ENCODE measurements at regions not wholly inside any gene's neighbourhood (a gene's known extent, or its start where the extent isn't known, plus 50 kb on each side); places are given as distances from the start of the nearest gene placed in this dataset.

DNA sequence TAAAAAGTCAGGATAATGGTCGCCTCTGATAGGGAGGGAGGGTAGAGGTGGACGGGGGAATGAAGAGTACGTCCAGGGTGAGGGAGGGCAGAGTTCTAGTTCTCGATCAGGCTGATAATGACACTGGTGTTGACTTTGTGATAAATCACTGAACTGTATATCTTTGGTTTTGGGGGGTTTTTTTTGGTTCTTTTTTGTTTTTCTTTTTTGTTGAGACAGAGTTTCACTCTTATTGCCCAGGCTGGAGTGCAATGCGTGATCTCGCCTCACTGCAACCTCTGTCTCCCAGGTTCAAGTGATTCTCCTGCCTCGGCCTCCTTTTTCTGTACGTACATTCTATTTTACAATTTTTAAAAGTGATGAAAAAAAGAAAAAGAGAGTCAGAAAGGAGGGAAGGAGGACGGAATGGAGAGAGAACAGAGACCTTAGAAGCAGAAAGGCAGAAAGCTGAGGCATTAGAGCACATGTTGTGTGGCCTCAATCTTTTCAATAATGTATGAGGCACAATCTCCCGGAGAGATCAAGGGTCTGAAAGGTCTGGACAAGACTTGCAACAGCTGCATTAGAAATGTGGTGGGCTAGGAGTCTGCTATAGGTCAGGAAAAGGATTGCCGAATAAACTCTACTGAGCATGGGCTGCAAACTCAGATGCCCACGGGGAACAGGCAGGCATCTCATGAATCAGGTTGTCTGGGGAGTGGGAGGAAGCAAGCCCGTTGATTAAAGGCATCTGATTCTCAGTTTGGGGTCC lies 174.8 kb downstream of the TOMM20 start:
- TF ChIP-seq CTCF (IDR thresholded peaks at IDR 0.05; ENCODE audit: low read length) = no peak
- no peak for TF ChIP-seq EZH2 (IDR thresholded peaks at IDR 0.05; ENCODE audit: borderline replicate concordance, low read length)
